DND-41 (cell line): ENCODE measurements at regions not wholly inside any gene's neighbourhood (a gene's known extent, or its start where the extent isn't known, plus 50 kb on each side); places are given as distances from the start of the nearest gene placed in this dataset.

Source experiments
- CTCF ChIP-seq: IDR thresholded peaks from 2 replicates; pipeline ENCODE4 v1.5.1; 2012; ENCODE audit warnings: borderline replicate concordance, low read length, moderate library complexity, mild to moderate bottlenecking; ENCODE audit not compliant: poor library complexity, severe bottlenecking; ENCODE audit errors: extremely low read depth
- EZH2 ChIP-seq: IDR thresholded peaks from 3 replicates; pipeline ENCODE4 v1.6.1; 2012; ENCODE audit warnings: borderline replicate concordance, low read depth, mild to moderate bottlenecking, moderate library complexity, low read length, inconsistent platforms; ENCODE audit not compliant: severe bottlenecking

GRCh38 chr10:28181478-28182096 lies 121.3 kb downstream of the MPP7 start:
- TF ChIP-seq CTCF (no peak), EZH2 (no peak)
